ENCODE measurements at regions not wholly inside any gene's neighbourhood (a gene's known extent, or its start where the extent isn't known, plus 50 kb on each side); places are given as distances from the start of the nearest gene placed in this dataset.

GRCh38 chr6:95384988-95385387, 192.3 kb upstream of the MANEA start:
- Histone ChIP-seq H4K20me1 (replicated peaks in 1 of 2; ENCODE audit: control insufficient read depth in 1 of 2, insufficient read depth in 2 of 2, low read length in 2 of 2) (no peaks in the 10 kb centered on the region), H3K4me1 (replicated peaks in 1 of 4; ENCODE audit: control insufficient read depth in 3 of 4, insufficient read depth in 4 of 4, low read length in 3 of 4) (no peaks in the 10 kb centered on the region), H3K56ac (replicated peaks; ENCODE audit: insufficient read length, low read depth, low read length) (no peak overlapping the region), H2BK120ac (replicated peaks; ENCODE audit: low read depth, low read length) (no peak overlapping the region), H3K36me3 (ENCODE audit: control insufficient read depth in 2 of 4, insufficient read depth in 4 of 4, low read length in 3 of 4) (no peaks in the 10 kb centered on the region), H3K4me3 (ENCODE audit: extremely low read depth in 1 of 4, insufficient read depth in 2 of 4, low read depth in 3 of 4, low read length in 4 of 4) (no peak overlapping the region), H3K14ac (ENCODE audit: insufficient read length) (no peak overlapping the region), H2BK5ac (ENCODE audit: low read depth, low read length) (no peak overlapping the region), H4K91ac (replicated peaks; ENCODE audit: insufficient read length, low read length) (no peak overlapping the region), H3K79me1 (ENCODE audit: low read depth, low read length) (no peaks in the 10 kb centered on the region), H3K23ac (ENCODE audit: insufficient read length) (no peak overlapping the region), H3K4ac (replicated peaks; ENCODE audit: insufficient read length, low read depth, low read length) (no peak overlapping the region), H3K27ac (ENCODE audit: low read depth, low read length) (no peak overlapping the region), H2AFZ (ENCODE audit: low read length) (no peak overlapping the region), H3K18ac (ENCODE audit: extremely low read depth, low read length) (no peak overlapping the region), H3K9ac (replicated peaks in 1 of 4; ENCODE audit: extremely low read depth in 1 of 4, low read depth in 3 of 4, low read length in 3 of 4) (no peak overlapping the region), H3K23me2 (ENCODE audit: low read depth, low read length) (no peaks in the 10 kb centered on the region), H3K4me2 (ENCODE audit: insufficient read depth in 1 of 2, low read depth in 2 of 2, low read length in 2 of 2) (no peak overlapping the region), H2AK5ac (ENCODE audit: low read depth, low read length) (no peak overlapping the region), H3K9me3 (ENCODE audit: insufficient read depth in 2 of 2, low read depth in 1 of 2, low read length in 1 of 2) (no peaks in the 10 kb centered on the region), H2BK20ac (ENCODE audit: low read length) (no peak overlapping the region), H4K8ac (ENCODE audit: extremely low read depth, insufficient read depth, low read length) (no peak overlapping the region), H2BK12ac (ENCODE audit: low read depth, low read length) (no peak overlapping the region), H3K79me2 (ENCODE audit: control insufficient read depth in 1 of 2, insufficient read depth in 2 of 2, low read length in 2 of 2) (no peaks in the 10 kb centered on the region), H3K27me3 (replicated peaks in 1 of 4; ENCODE audit: control insufficient read depth in 3 of 4, extremely low read depth in 1 of 4, insufficient read depth in 3 of 4, low read length in 3 of 4) (no peaks in the 10 kb centered on the region), H2BK15ac (ENCODE audit: low read length) (no peak overlapping the region), H4K5ac (ENCODE audit: insufficient read length, low read depth, low read length) (no peak overlapping the region)
- POLR2A ChIA-PET (ENCODE audit: partially characterized antibody), result interaction anchor here (0.7 kb wide), 1 partner anchor 13 kb away, joined by 3 read pairs; no protein-coding TSS in a partner anchor
- CTCF ChIA-PET (ENCODE audit: partially characterized antibody), result interaction anchor here (0.8 to 1.5 kb wide), 2 partner anchors 13 to 20 kb away, joined by 3 to 4 read pairs; no protein-coding TSS in a partner anchor
- DNase-seq (ENCODE audit: low read depth in 1 of 2, low spot score in 2 of 2) (no peak), FAIRE-seq (no peak)
- 97% methylated on average over 7 of the region's 7 CpGs; no CpG with 5 or more reads in 1 of the 2 experiments for WGBS, 2 experiments (ENCODE audit: extremely low coverage in 1 of 2, insufficient coverage in 1 of 2, insufficient read length in 1 of 2, insufficient replicate concordance in 2 of 2, low coverage in 1 of 2, low lambda C conversion rate in 2 of 2, missing lambda C conversion rate in 1 of 2)
- TF ChIP-seq POU5F1 (IDR thresholded peaks at IDR 0.05; ENCODE audit: low read depth, low read length), result no peak
- no peak for TF ChIP-seq JUN (IDR thresholded peaks at IDR 0.05; ENCODE audit: low read depth, low read length)
- no peak for TF ChIP-seq RFX5 (IDR thresholded peaks at IDR 0.05; ENCODE audit: borderline replicate concordance, low read depth, low read length)
- TF ChIP-seq ATF3 (IDR thresholded peaks at IDR 0.05; ENCODE audit: insufficient read depth, low read depth, low read length), result no peak
- no peak for TF ChIP-seq EGR1 (IDR thresholded peaks at IDR 0.05; ENCODE audit: borderline replicate concordance, low read depth, low read length)
